Activated CD4-positive, alpha-beta memory T cell treated with anti-CD3 and anti-CD28 coated beads for 36 hours (primary cell): ENCODE measurements at regions not wholly inside any gene's neighbourhood (a gene's known extent, or its start where the extent isn't known, plus 50 kb on each side); places are given as distances from the start of the nearest gene placed in this dataset.

ENCODE experiments used
- CTCF ChIA-PET: fragments of 350-600 bp; sonication (Branson Sonifier 250); formaldehyde crosslinking; loops from one replicate; lab custom pipeline; 2021; ENCODE audit warnings: antibody characterized with exemption, inconsistent platforms; lab: Charles Lee
- POLR2A ChIA-PET: fragments of 350-600 bp; sonication (Branson Sonifier 250); formaldehyde crosslinking; loops from one replicate; lab custom pipeline; 2021; ENCODE audit warnings: antibody characterized with exemption; lab: Charles Lee
- DNase-seq: peaks from one replicate; pipeline ENCODE4 v3.0.0-alpha.2; 2020
- H3K27ac Mint-ChIP-seq: one replicate; pipeline ENCODE4 v1.8.0; 2021; ENCODE audit warnings: mixed read lengths
- H3K27me3 Mint-ChIP-seq: one replicate; pipeline ENCODE4 v1.8.0; 2021; ENCODE audit warnings: mixed read lengths
- H3K36me3 Mint-ChIP-seq: one replicate; pipeline ENCODE4 v1.8.0; 2021; ENCODE audit warnings: mixed read lengths
- H3K4me1 Mint-ChIP-seq: one replicate; pipeline ENCODE4 v1.8.0; 2021; ENCODE audit warnings: low read depth, mixed read lengths
- H3K4me3 Mint-ChIP-seq: one replicate; pipeline ENCODE4 v1.8.0; 2021; ENCODE audit warnings: mild to moderate bottlenecking, mixed read lengths
- H3K9me3 Mint-ChIP-seq: one replicate; pipeline ENCODE4 v1.8.0; 2021; ENCODE audit warnings: mixed read lengths
- intact Hi-C: fragments of 100-400 bp; cut with micrococcal nuclease; formaldehyde crosslinking; loops from one replicate; pipeline ENCODE4 v1.15.1; 2023

DNA sequence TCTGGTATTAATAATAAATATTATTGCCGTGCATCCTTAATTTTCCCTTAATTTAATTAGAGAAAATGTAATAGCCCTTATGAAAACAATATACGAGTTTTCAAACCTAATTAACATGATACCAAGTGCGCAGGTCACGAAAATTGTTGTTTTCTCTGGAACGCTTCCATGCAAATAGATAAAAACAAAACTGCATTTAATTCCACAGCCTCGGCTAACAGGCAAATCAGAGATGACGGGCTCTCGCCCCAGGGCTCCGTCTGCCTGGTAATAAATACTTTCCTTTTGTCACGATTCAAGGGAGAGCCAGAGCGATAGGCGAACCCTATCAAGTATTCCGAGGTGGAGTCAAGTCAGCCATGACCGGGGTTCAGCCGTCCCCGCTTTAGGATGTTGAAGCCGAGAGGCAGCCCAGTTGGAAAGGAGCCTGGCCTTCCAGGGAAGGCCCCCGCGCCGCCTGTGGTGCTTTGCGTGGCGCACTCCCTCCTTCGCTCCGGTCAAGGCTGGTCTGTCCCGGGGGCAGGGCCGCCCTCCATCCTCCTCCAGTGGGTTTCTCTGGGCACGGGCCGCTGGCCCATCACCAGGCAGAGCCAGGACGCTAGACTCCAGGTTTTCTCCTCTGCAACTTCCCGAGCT is 137.8 kb upstream of the GSC start:
- intact Hi-C loops = no loop called here
- Mint-ChIP-seq H3K4me1 (no peaks in the 10 kb centered on the region), H3K27ac (no peak overlapping the region), H3K27me3 (peaks cover 2% of the 10 kb centered on the region), H3K9me3 (no peaks in the 10 kb centered on the region), H3K4me3 (no peak overlapping the region), H3K36me3 (no peaks in the 10 kb centered on the region)
- no peak for DNase-seq
- ChIA-PET CTCF (no interaction called here), POLR2A (no interaction called here)

DNA sequence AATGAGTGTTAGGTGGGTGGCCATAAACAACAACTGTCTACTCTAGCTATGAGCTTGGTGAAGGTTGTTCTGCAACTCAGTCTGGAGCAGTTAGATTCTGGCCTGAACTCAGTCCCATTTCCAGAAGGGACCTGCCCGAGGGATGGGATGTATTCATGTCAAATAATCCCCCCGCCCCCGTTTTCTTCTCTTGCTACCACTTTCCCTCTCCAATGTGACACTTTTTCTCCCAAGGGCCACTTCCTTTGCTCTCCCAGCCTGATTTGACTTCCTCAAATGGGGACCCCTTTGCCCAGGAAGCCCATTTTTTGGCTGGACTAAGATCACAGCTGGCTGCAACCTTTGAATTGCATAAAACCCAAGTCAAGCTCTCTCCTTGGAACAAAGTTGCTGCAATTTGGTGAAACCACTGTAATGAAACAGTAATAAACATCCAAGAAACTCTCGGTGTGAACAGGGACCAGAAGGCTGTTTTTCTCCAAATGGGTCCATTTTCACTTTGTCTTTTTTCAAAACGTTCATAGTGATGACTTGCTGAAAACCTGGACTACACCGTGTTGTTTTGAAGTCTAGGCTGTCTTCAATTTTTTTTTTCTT is 137.2 kb upstream of the GSC start:
- intact Hi-C loops = no loop called here
- Mint-ChIP-seq H3K36me3 (no peaks in the 10 kb centered on the region), H3K4me1 (no peaks in the 10 kb centered on the region), H3K27ac (no peak overlapping the region), H3K9me3 (no peaks in the 10 kb centered on the region), H3K27me3 (peaks cover 2% of the 10 kb centered on the region), H3K4me3 (no peak overlapping the region)
- DNase-seq = no peak
- CTCF ChIA-PET = no interaction called here
- POLR2A ChIA-PET = no interaction called here

DNA sequence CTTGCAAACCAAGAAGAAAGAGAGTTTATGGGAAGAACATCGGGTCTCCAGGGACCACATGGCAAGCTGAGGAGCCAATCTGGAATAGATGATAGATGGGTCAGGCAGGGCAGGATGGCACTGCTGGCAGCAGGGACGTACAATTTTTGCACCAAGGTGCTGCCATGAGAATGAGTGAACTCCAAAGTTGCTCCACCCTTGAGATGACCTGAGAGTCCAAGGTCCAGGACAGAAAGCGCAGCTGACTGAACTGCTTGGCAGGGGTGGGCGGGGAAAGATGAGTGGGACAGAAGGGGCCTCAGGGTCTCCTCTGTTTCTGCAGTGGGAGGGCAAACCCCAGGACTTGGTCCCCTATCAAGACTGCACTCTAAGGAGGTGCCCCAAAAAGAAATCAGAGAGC is 136.7 kb upstream of the GSC start:
- ChIA-PET POLR2A (no interaction called here), CTCF (no interaction called here)
- Mint-ChIP-seq H3K4me3 (no peak overlapping the region), H3K27me3 (peaks cover 2% of the 10 kb centered on the region), H3K27ac (no peak overlapping the region), H3K36me3 (no peaks in the 10 kb centered on the region), H3K4me1 (no peaks in the 10 kb centered on the region), H3K9me3 (no peaks in the 10 kb centered on the region)
- intact Hi-C loops = no loop called here
- no peak for DNase-seq

DNA sequence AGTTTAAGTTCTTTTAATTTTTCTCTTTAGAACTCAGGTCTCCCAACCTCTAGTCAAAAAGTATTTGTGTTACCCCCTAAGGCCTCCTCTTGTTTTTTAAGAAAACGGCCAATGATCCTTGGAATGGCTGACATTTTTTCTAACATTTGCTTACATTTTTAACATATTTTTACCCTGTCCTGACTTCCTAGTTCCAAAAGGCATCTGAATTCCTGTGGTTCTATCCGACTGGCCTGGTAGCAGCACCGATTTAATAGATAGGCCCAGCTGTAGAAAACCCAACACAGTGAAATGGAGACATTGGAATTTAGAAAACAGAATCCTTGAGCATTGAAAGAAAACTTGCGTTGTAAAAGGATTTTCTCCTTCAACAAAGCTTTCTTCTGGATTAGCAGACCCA is 134.7 kb upstream of the GSC start:
- Mint-ChIP-seq H3K9me3 (no peaks in the 10 kb centered on the region), H3K4me3 (no peak overlapping the region), H3K36me3 (no peaks in the 10 kb centered on the region), H3K4me1 (no peaks in the 10 kb centered on the region), H3K27me3 (no peaks in the 10 kb centered on the region), H3K27ac (no peak overlapping the region)
- intact Hi-C loops = no loop called here
- no peak for DNase-seq
- CTCF ChIA-PET = interaction anchor here (1.6 kb wide), 1 partner anchor 457 kb away, joined by 6 read pairs; no protein-coding TSS in a partner anchor
- POLR2A ChIA-PET = no interaction called here

DNA sequence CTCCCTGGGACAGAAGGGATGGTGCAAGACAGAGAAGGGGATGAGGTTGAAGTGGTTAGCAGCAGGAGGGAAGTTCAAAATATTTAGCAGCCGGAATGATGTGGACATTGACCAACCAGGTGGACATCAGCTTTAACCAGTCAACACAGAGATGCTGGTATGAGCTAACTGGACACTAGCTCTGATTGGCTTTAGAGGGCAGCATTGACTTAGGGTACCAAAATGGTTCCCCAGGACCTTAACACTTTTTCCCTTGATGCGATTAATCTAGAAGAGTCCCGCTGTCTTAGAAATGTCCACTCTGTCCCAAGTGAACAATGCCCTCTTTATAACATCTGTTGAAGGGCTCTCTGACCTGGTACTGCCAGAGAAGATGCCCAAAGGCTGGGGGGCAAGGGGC is 134.0 kb upstream of the GSC start:
- Mint-ChIP-seq H3K4me1 (no peaks in the 10 kb centered on the region), H3K9me3 (no peaks in the 10 kb centered on the region), H3K27me3 (no peaks in the 10 kb centered on the region), H3K27ac (no peak overlapping the region), H3K36me3 (no peaks in the 10 kb centered on the region), H3K4me3 (no peak overlapping the region)
- CTCF ChIA-PET = interaction anchor here (1.6 kb wide), 1 partner anchor 458 kb away, joined by 6 read pairs; no protein-coding TSS in a partner anchor
- POLR2A ChIA-PET = no interaction called here
- intact Hi-C loops = no loop called here
- no peak for DNase-seq

DNA sequence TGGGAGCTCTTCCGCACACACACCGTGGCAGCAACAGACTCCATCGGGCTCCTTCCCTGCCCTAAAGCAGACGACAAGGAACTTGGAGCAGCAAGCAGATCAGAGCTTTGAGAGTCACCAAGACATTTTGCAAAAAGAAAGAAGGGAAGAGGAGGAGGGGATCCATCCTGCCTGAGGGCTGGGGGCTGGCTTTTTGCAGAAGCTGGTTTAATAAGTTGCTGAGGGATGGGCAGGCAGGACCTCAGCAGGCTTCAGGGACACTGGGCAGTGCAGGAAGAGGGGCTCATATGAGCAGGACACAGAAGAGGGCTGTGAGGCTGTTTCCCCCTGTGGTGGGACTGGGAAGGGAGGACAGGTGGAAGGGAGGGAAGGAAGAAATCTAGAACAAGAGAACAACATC is 133.4 kb upstream of the GSC start:
- H3K27ac Mint-ChIP-seq = no peak overlapping the region
- no peaks in the 10 kb centered on the region for H3K36me3 Mint-ChIP-seq
- ChIA-PET POLR2A (no interaction called here), CTCF (interaction anchor here (1.6 kb wide), 1 partner anchor 458 kb away, joined by 6 read pairs; no protein-coding TSS in a partner anchor)
- no peak overlapping the region for H3K4me3 Mint-ChIP-seq
- H3K27me3 Mint-ChIP-seq = no peaks in the 10 kb centered on the region
- H3K9me3 Mint-ChIP-seq = no peaks in the 10 kb centered on the region
- intact Hi-C loops = no loop called here
- H3K4me1 Mint-ChIP-seq = no peaks in the 10 kb centered on the region
- DNase-seq = no peak

DNA sequence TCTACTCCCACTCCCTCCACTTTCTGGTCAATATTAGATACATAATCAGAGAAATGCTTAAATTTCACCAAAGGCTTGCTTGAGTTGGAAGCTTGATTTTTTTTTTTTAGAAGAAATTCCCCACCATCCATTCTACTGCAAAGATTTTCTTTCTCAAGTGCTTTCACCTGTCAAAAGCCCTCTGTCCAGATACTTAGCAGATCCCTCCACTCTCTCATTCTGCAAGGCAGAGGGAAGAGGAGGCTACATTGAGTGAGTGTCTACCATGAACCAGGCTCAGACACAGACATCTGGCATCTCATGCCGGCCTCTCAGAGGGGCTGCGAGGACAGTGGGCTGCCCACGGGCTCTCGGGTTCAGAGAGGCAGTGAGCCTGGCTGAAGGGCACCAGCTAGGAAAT is 127.6 kb upstream of the GSC start:
- no peak for DNase-seq
- Mint-ChIP-seq H3K9me3 (no peaks in the 10 kb centered on the region), H3K36me3 (no peaks in the 10 kb centered on the region), H3K27ac (no peak overlapping the region), H3K4me3 (no peak overlapping the region), H3K27me3 (peaks cover 2% of the 10 kb centered on the region), H3K4me1 (no peaks in the 10 kb centered on the region)
- ChIA-PET CTCF (no interaction called here), POLR2A (no interaction called here)
- intact Hi-C loops = no loop called here

DNA sequence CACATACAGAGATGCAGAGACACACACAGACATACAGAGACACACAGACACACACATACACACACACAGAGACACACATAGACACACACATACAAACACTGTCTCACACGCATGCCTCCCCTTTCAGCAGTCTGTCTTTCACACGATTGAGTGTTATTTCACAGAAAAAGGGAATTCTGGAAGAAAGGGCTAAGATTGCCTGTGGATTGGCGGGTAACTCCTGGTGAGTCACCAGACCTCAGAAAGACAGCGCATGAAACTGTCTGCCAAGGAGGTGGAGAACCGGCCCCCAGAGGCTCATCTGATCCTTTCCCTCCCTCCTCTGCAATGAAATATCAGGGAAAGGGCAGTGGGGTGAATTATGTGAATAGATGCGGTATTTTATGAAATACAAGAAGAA is 127.2 kb upstream of the GSC start:
- H3K36me3 Mint-ChIP-seq = no peaks in the 10 kb centered on the region
- intact Hi-C loops = no loop called here
- no peak overlapping the region for H3K4me3 Mint-ChIP-seq
- DNase-seq = no peak
- POLR2A ChIA-PET = no interaction called here
- no peaks in the 10 kb centered on the region for H3K9me3 Mint-ChIP-seq
- H3K27ac Mint-ChIP-seq = no peak overlapping the region
- CTCF ChIA-PET = no interaction called here
- H3K4me1 Mint-ChIP-seq = no peaks in the 10 kb centered on the region
- H3K27me3 Mint-ChIP-seq = peaks cover 2% of the 10 kb centered on the region

DNA sequence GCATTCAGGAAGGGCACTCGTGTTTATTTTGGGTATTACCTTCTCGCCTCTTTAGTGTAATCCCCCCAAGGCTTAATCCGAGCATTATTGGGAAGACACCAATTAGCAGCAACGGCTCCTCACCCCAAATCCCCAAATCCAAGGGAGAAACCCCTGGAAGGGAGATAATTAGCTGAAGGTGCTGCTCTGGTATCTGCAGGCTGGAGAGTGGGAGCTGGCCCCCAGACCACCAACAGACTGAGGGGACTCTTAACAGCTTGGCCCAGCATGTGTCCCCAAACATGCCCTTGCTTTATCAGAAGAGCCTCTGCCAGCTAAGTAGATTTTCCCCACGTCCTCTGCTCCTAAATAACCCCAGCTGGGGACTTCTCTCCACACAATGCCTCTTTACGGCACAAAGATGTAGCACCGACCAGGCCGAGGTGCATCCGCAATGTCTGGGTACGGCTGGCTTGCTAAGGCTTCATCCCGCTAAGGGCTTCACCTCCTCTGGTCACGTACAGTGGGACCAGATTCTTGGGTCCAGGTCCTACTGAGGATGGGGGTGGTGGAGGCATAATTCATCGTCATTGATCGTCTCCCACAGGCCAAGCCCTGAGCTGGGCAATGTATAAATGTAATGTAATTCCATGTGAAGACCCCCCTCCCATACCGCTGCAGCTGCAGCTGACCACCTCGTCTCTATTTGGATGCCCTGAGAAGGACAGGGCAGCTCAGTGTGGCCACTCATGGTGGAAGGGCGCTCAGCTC is 123.7 kb upstream of the GSC start:
- ChIA-PET CTCF (no interaction called here), POLR2A (no interaction called here)
- no peak overlapping the region for H3K27ac Mint-ChIP-seq
- no peaks in the 10 kb centered on the region for H3K36me3 Mint-ChIP-seq
- intact Hi-C loops = no loop called here
- peaks cover 2% of the 10 kb centered on the region for H3K27me3 Mint-ChIP-seq
- H3K4me1 Mint-ChIP-seq = no peaks in the 10 kb centered on the region
- H3K9me3 Mint-ChIP-seq = no peaks in the 10 kb centered on the region
- DNase-seq = no peak
- H3K4me3 Mint-ChIP-seq = no peak overlapping the region

DNA sequence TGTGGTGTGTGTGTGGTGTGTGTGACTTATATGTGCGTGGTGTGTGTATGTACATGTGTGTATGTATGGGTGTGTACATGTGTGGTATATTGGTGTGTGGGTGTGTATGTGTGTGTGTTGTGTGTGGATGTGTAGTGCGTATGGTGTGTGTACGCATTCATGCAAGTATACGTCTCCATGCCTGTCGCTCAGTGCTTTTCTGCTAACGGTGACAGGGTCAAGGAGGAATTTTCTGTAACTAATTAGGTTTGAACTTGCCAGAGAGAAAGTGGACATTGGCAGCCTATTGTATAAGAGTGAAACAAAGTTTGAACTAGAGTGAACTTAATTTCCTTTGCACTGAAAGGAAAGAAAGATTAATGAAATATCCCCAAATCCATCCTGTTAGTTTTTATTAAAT is 120.9 kb upstream of the GSC start:
- Mint-ChIP-seq H3K27me3 (no peaks in the 10 kb centered on the region), H3K27ac (no peak overlapping the region), H3K4me3 (no peak overlapping the region), H3K4me1 (no peaks in the 10 kb centered on the region), H3K36me3 (no peaks in the 10 kb centered on the region), H3K9me3 (no peaks in the 10 kb centered on the region)
- POLR2A ChIA-PET = no interaction called here
- intact Hi-C loops = no loop called here
- CTCF ChIA-PET = no interaction called here
- DNase-seq = no peak

DNA sequence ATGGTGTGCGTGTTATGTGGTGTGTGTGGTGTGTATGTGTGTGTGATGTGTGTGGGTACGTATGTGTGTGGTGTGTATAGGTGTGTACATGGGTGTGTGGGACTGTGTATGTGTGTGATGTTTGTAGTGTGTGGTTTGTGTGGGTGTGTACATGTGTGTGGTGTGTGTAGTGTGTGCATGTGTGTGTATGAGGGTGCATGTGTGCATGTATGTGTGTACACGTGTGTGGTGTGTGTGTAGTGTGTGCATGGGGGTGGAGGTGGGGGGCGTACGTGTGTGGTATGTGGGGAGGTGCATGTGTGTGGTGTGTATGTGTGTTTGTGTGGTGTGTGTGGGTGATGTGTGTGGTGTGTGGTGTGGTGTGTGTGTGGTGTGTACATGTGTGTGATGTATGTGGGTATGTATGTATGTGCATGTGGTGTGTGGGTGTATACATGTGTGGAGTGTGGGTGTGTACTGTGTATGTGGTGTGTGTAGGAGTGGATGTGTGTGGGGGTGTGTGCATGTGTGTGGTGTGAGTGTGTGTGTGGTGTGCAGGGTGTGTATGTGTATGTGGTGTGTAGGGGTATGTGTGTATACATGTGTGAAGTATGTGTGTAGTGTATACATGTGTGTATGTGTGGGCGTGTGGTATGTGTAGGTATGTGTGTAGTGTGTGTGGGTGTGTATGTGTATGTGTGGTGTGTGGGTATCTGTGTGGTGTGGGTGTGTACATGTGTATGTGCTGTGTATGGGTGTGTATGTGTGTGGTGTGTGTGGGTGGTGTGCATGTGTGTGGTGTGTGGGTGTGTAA is 119.8 kb upstream of the GSC start:
- H3K4me1 Mint-ChIP-seq = no peaks in the 10 kb centered on the region
- no peaks in the 10 kb centered on the region for H3K27me3 Mint-ChIP-seq
- no peaks in the 10 kb centered on the region for H3K9me3 Mint-ChIP-seq
- DNase-seq = no peak
- ChIA-PET CTCF (no interaction called here), POLR2A (no interaction called here)
- H3K36me3 Mint-ChIP-seq = no peaks in the 10 kb centered on the region
- no peak overlapping the region for H3K4me3 Mint-ChIP-seq
- intact Hi-C loops = no loop called here
- no peak overlapping the region for H3K27ac Mint-ChIP-seq

DNA sequence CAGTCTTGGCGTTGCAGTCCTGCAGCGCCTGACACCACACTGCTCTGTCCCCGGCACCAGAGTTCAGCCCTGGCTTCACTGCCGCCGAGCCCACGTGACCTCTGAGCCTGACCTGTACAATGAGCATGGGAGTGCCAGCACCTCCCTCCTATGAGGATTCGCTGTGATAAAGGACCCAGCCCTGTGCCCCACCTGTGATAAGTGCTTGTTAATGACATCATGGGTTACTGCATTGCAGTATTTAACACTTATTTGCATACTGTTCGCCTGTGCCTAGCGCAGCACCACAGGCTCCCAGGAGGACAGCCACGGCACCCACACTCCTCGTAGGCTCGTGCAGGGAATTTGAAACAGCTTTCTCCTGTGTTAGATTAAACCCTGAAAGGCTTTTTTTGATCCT is 118.2 kb upstream of the GSC start:
- POLR2A ChIA-PET = no interaction called here
- no peak overlapping the region for H3K27ac Mint-ChIP-seq
- DNase-seq = no peak

More for the DNA sequence above, 118.2 kb upstream of the GSC start:
- H3K4me3 Mint-ChIP-seq = no peak overlapping the region
- no peaks in the 10 kb centered on the region for H3K27me3 Mint-ChIP-seq
- CTCF ChIA-PET = no interaction called here
- intact Hi-C loops = no loop called here
- H3K36me3 Mint-ChIP-seq = no peaks in the 10 kb centered on the region
- no peaks in the 10 kb centered on the region for H3K4me1 Mint-ChIP-seq
- no peaks in the 10 kb centered on the region for H3K9me3 Mint-ChIP-seq
